ENCODE measurements at regions not wholly inside any gene's neighbourhood (a gene's known extent, or its start where the extent isn't known, plus 50 kb on each side); places are given as distances from the start of the nearest gene placed in this dataset.

- Histone ChIP-seq H3K36me3 (no peaks in the 10 kb centered on the region), H3K27me3 (no peaks in the 10 kb centered on the region), H3K4me1 (peaks cover 0 to 5% (median 0%) of the 10 kb centered on the region in 4 donors), H3K27ac (no peak overlapping the region), H3K9me3 (no peaks in the 10 kb centered on the region), H3K4me3 (no peak overlapping the region)
- no peak for ATAC-seq (ENCODE audit: low FRiP score in 2 of 2)
- no peak for TF ChIP-seq POLR2A (IDR thresholded peaks at IDR 0.05)
- TF ChIP-seq POLR2AphosphoS5 (IDR thresholded peaks at IDR 0.05) = no peak
- TF ChIP-seq EP300 (IDR thresholded peaks at IDR 0.05) = no peak
- TF ChIP-seq, protein P1, sequence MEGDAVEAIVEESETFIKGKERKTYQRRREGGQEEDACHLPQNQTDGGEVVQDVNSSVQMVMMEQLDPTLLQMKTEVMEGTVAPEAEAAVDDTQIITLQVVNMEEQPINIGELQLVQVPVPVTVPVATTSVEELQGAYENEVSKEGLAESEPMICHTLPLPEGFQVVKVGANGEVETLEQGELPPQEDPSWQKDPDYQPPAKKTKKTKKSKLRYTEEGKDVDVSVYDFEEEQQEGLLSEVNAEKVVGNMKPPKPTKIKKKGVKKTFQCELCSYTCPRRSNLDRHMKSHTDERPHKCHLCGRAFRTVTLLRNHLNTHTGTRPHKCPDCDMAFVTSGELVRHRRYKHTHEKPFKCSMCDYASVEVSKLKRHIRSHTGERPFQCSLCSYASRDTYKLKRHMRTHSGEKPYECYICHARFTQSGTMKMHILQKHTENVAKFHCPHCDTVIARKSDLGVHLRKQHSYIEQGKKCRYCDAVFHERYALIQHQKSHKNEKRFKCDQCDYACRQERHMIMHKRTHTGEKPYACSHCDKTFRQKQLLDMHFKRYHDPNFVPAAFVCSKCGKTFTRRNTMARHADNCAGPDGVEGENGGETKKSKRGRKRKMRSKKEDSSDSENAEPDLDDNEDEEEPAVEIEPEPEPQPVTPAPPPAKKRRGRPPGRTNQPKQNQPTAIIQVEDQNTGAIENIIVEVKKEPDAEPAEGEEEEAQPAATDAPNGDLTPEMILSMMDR (IDR thresholded peaks at IDR 0.05) = no peak
- DNase-seq = no peak
Measured at GRCh38 chr11:104524254-104524653, 360.3 kb upstream of the PDGFD start.

DNA sequence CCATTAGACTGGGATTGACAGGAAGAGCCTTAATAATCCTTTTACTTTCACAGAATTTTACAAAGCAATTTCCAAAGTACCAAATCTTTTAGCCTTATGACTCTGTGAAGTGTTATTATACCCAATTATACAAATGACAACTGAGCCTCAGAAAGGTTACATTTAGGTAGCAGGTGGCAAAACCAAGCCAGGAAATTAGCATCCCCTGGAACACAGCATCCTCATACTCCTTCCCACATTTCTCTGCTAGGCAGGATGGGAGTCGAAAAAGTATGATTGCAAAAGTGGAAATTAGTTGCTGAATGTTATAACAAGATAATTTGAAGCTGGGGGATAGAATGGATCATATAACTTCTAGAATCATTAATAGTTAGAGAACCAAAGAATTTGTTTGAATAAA, 359.7 kb upstream of the PDGFD start:
- no peak for TF ChIP-seq POLR2AphosphoS5 (IDR thresholded peaks at IDR 0.05)
- TF ChIP-seq EP300 (IDR thresholded peaks at IDR 0.05) = no peak
- no peak for TF ChIP-seq POLR2A (IDR thresholded peaks at IDR 0.05)
- TF ChIP-seq, protein P1 (IDR thresholded peaks at IDR 0.05) = no peak
- Histone ChIP-seq H3K27me3 (no peaks in the 10 kb centered on the region), H3K27ac (no peak overlapping the region), H3K4me3 (no peak overlapping the region), H3K9me3 (no peaks in the 10 kb centered on the region), H3K4me1 (peaks cover 0 to 5% (median 0%) of the 10 kb centered on the region in 4 donors), H3K36me3 (no peaks in the 10 kb centered on the region)
- ATAC-seq (ENCODE audit: low FRiP score in 2 of 2) (no peak), DNase-seq (no peak)
- WGBS, 2 donors = 79 to 96% methylated on average over 1 of the region's 1 CpG

GRCh38 chr11:104522650-104523049, 358.7 kb upstream of the PDGFD start:
- Histone ChIP-seq H3K4me3 (no peak overlapping the region), H3K36me3 (no peaks in the 10 kb centered on the region), H3K4me1 (peaks cover 0 to 5% (median 0%) of the 10 kb centered on the region in 4 donors), H3K27me3 (no peaks in the 10 kb centered on the region), H3K27ac (no peak overlapping the region), H3K9me3 (no peaks in the 10 kb centered on the region)
- no peak for DNase-seq
- no peak for ATAC-seq (ENCODE audit: low FRiP score in 2 of 2)
- TF ChIP-seq POLR2AphosphoS5 (IDR thresholded peaks at IDR 0.05) = no peak
- no peak for TF ChIP-seq POLR2A (IDR thresholded peaks at IDR 0.05)
- TF ChIP-seq, protein P1 (IDR thresholded peaks at IDR 0.05) = no peak
- no peak for TF ChIP-seq EP300 (IDR thresholded peaks at IDR 0.05)

- no peak for DNase-seq
- no peak overlapping the region for H3K27ac ChIP-seq
- WGBS, 2 donors = 90 to 92% methylated on average over 2 of the region's 2 CpGs
- TF ChIP-seq POLR2AphosphoS5 (IDR thresholded peaks at IDR 0.05) = no peak
- TF ChIP-seq POLR2A (IDR thresholded peaks at IDR 0.05) = no peak
- TF ChIP-seq EP300 (IDR thresholded peaks at IDR 0.05) = no peak
- TF ChIP-seq, protein P1 (IDR thresholded peaks at IDR 0.05) = no peak
- no peak for ATAC-seq (ENCODE audit: low FRiP score in 2 of 2)
- H3K9me3 ChIP-seq = no peaks in the 10 kb centered on the region
- H3K4me1 ChIP-seq = peaks cover 0 to 5% (median 0%) of the 10 kb centered on the region in 4 donors
- no peaks in the 10 kb centered on the region for H3K27me3 ChIP-seq
- H3K4me3 ChIP-seq = no peak overlapping the region
- H3K36me3 ChIP-seq = no peaks in the 10 kb centered on the region
Measured at GRCh38 chr11:104522123-104522522, 358.2 kb upstream of the PDGFD start.

- H3K4me1 ChIP-seq = no peaks in the 10 kb centered on the region
- 94 to 95% methylated on average over 2 of the region's 2 CpGs for WGBS, 2 donors
- ATAC-seq (ENCODE audit: low FRiP score in 2 of 2) = no peak
- no peak for DNase-seq
- H3K4me3 ChIP-seq = no peak overlapping the region
- no peaks in the 10 kb centered on the region for H3K9me3 ChIP-seq
- H3K27ac ChIP-seq = no peak overlapping the region
- TF ChIP-seq POLR2AphosphoS5 (IDR thresholded peaks at IDR 0.05) (no peak), EP300 (IDR thresholded peaks at IDR 0.05) (no peak), POLR2A (IDR thresholded peaks at IDR 0.05) (no peak)
- TF ChIP-seq, protein P1 (IDR thresholded peaks at IDR 0.05) = no peak
- no peaks in the 10 kb centered on the region for H3K27me3 ChIP-seq
- H3K36me3 ChIP-seq = no peaks in the 10 kb centered on the region
Measured at GRCh38 chr11:104510169-104510568, 346.2 kb upstream of the PDGFD start.

Measured in upper lobe of left lung (tissue), 6 donors.